ENCODE measurements at regions not wholly inside any gene's neighbourhood (a gene's known extent, or its start where the extent isn't known, plus 50 kb on each side); places are given as distances from the start of the nearest gene placed in this dataset.

DNA sequence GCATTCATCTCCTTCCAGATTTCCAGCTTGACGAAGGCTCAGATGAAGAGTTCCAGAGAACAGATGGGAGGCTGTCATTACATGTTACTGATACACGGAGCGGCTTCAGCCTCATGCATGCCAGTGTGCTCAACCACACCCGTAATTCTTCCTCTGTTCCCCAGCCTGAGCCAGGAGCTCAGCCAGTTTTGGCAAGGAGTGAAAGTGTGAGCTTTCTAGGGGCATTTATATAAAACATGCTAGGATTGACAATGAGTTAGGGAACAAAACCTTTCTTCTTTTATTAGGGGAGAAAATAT, 290.4 kb upstream of the PLXNA2 start:
- H3K4me3 ChIP-seq (replicated peaks; ENCODE audit: low read depth, low read length): no peak overlapping the region
- TF ChIP-seq, protein P1, sequence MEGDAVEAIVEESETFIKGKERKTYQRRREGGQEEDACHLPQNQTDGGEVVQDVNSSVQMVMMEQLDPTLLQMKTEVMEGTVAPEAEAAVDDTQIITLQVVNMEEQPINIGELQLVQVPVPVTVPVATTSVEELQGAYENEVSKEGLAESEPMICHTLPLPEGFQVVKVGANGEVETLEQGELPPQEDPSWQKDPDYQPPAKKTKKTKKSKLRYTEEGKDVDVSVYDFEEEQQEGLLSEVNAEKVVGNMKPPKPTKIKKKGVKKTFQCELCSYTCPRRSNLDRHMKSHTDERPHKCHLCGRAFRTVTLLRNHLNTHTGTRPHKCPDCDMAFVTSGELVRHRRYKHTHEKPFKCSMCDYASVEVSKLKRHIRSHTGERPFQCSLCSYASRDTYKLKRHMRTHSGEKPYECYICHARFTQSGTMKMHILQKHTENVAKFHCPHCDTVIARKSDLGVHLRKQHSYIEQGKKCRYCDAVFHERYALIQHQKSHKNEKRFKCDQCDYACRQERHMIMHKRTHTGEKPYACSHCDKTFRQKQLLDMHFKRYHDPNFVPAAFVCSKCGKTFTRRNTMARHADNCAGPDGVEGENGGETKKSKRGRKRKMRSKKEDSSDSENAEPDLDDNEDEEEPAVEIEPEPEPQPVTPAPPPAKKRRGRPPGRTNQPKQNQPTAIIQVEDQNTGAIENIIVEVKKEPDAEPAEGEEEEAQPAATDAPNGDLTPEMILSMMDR (IDR thresholded peaks at IDR 0.05; ENCODE audit: low read length, missing control alignments): no peak
- no peak for DNase-seq (ENCODE audit: low read depth)

GRCh38 chr1:208534979-208535378, 290.8 kb upstream of the PLXNA2 start:
- no peak for DNase-seq (ENCODE audit: low read depth)
- TF ChIP-seq, protein P1 (IDR thresholded peaks at IDR 0.05; ENCODE audit: low read length, missing control alignments): no peak
- no peak overlapping the region for H3K4me3 ChIP-seq (replicated peaks; ENCODE audit: low read depth, low read length)

GRCh38 chr1:208535511-208535910, 291.3 kb upstream of the PLXNA2 start:
- TF ChIP-seq, protein P1 (IDR thresholded peaks at IDR 0.05; ENCODE audit: low read length, missing control alignments): no peak
- DNase-seq (ENCODE audit: low read depth): no peak
- no peak overlapping the region for H3K4me3 ChIP-seq (replicated peaks; ENCODE audit: low read depth, low read length)

- no peak overlapping the region for H3K4me3 ChIP-seq (replicated peaks; ENCODE audit: low read depth, low read length)
- DNase-seq (ENCODE audit: low read depth): no peak
- TF ChIP-seq, protein P1 (IDR thresholded peaks at IDR 0.05; ENCODE audit: low read length, missing control alignments): no peak
Observed at GRCh38 chr1:208536212-208536611, 292.0 kb upstream of the PLXNA2 start.

DNA sequence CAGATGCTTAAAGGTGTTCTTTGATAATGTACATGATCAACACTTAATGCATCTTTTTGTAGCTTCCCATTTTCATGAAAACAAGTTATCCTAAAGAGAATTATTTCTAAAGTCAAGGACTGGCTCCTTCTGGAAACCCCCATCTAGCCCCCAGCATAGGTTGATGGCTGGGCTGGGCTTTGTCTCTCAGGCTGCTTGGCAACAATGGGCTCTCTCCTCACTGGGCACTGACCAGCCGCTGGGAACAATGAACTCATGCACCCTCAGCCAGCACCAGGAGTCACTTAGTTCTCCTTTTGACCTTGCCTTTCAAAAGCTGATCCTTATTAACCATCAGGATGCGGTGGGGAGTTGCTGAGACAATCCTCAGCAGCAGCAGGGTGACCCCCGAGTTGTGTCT, 293.0 kb upstream of the PLXNA2 start:
- TF ChIP-seq, protein P1 (IDR thresholded peaks at IDR 0.05; ENCODE audit: low read length, missing control alignments): no peak
- H3K4me3 ChIP-seq (replicated peaks; ENCODE audit: low read depth, low read length): no peak overlapping the region
- no peak for DNase-seq (ENCODE audit: low read depth)

DNA sequence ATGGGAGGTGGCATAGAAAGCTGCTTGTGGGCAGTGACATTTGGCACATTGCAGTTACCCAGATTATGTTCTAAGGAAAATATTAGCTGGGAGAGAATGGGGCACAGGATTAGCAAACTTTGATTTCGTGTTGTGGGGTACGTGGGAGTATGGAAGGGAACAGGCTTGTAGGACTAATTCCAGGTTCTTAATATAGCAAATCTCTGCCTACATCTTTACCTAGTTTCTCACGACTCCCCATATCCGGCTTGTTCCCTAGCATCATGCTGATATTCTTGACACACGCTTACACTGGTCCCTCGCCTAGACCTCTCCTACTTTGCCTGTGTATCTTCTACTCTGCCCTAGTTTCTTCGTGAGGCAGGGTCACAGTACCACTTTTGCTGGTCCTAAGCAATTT, 293.9 kb upstream of the PLXNA2 start:
- TF ChIP-seq, protein P1 (IDR thresholded peaks at IDR 0.05; ENCODE audit: low read length, missing control alignments): no peak
- no peak overlapping the region for H3K4me3 ChIP-seq (replicated peaks; ENCODE audit: low read depth, low read length)

DNA sequence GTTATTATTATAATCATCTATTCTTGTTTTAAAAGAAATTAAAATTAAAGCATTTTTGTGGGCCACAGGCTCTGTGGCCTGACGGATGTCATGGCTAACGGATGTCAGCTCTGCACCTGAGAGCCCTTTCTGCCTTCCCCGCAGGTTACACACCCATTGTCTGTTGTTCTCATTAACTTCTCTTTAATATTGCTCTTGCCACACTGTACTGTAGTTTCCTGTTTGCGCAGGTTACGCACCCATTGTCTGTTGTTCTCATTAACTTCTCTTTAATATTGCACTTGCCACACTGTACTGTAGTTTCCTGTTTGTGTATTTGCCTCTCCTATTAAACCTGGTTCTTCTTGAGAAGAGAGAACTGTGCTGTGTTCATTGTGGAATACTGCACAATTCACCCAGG, 294.4 kb upstream of the PLXNA2 start:
- H3K4me3 ChIP-seq (replicated peaks; ENCODE audit: low read depth, low read length): no peak overlapping the region
- TF ChIP-seq, protein P1 (IDR thresholded peaks at IDR 0.05; ENCODE audit: low read length, missing control alignments): no peak
- DNase-seq (ENCODE audit: low read depth): no peak

More for the DNA sequence above, 293.9 kb upstream of the PLXNA2 start:
- DNase-seq (ENCODE audit: low read depth): no peak

Data from fibroblast of pulmonary artery (primary cell).